ENCODE measurements at regions not wholly inside any gene's neighbourhood (a gene's known extent, or its start where the extent isn't known, plus 50 kb on each side); places are given as distances from the start of the nearest gene placed in this dataset.

- TF ChIP-seq, protein P1, sequence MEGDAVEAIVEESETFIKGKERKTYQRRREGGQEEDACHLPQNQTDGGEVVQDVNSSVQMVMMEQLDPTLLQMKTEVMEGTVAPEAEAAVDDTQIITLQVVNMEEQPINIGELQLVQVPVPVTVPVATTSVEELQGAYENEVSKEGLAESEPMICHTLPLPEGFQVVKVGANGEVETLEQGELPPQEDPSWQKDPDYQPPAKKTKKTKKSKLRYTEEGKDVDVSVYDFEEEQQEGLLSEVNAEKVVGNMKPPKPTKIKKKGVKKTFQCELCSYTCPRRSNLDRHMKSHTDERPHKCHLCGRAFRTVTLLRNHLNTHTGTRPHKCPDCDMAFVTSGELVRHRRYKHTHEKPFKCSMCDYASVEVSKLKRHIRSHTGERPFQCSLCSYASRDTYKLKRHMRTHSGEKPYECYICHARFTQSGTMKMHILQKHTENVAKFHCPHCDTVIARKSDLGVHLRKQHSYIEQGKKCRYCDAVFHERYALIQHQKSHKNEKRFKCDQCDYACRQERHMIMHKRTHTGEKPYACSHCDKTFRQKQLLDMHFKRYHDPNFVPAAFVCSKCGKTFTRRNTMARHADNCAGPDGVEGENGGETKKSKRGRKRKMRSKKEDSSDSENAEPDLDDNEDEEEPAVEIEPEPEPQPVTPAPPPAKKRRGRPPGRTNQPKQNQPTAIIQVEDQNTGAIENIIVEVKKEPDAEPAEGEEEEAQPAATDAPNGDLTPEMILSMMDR (IDR thresholded peaks at IDR 0.05; ENCODE audit: low read length) = no peak
- no peak for TF ChIP-seq EZH2 (IDR thresholded peaks at IDR 0.05; ENCODE audit: borderline replicate concordance, low read length)
These were observed 1517.5 kb upstream of the PIK3C3 start for GRCh38 chr18:40437517-40437916.
